Fibroblast of skin of right biceps (primary cell): ENCODE measurements at regions not wholly inside any gene's neighbourhood (a gene's known extent, or its start where the extent isn't known, plus 50 kb on each side); places are given as distances from the start of the nearest gene placed in this dataset.
"Not testable (repeated sequence)": the region's sequence is repeated elsewhere in the genome, so short reads cannot be mapped to it uniquely, and the experiment has no call there.

Experiments
- DNase-seq: peaks from one replicate; pipeline ENCODE4 v3.0.0-alpha.2; 2013

- DNase-seq, result not testable (repeated sequence)
Observed at GRCh38 chr3:15993660-15994059, 180.8 kb upstream of the GALNT15 start.

- DNase-seq, result not testable (repeated sequence)
Observed at GRCh38 chr3:15996496-15996895, 178.0 kb upstream of the GALNT15 start.

GRCh38 chr3:15997274-15997943, 177.1 kb upstream of the GALNT15 start:
- DNase-seq, result no peak

GRCh38 chr3:15998911-15999310, 175.6 kb upstream of the GALNT15 start:
- DNase-seq, result no peak

- DNase-seq, result no peak
Observed at GRCh38 chr3:16004812-16005211, 169.7 kb upstream of the GALNT15 start.

- peak; percentile 80 for DNase-seq
Observed at GRCh38 chr3:16011376-16011775, 163.1 kb upstream of the GALNT15 start.

- peak; percentile 88 for DNase-seq
Observed at GRCh38 chr3:16012086-16012485, 162.4 kb upstream of the GALNT15 start.

GRCh38 chr3:16013568-16013967, 160.9 kb upstream of the GALNT15 start:
- peak; percentile 65 for DNase-seq

GRCh38 chr3:16021801-16022200, 152.7 kb upstream of the GALNT15 start:
- not testable (repeated sequence) for DNase-seq

GRCh38 chr3:16023881-16024280, 150.6 kb upstream of the GALNT15 start:
- not testable (repeated sequence) for DNase-seq

GRCh38 chr3:16024548-16024947, 149.9 kb upstream of the GALNT15 start:
- no peak for DNase-seq

GRCh38 chr3:16026753-16027152, 147.7 kb upstream of the GALNT15 start:
- DNase-seq, result no peak

GRCh38 chr3:16028604-16029003, 145.9 kb upstream of the GALNT15 start:
- DNase-seq, result peak; percentile 94

- DNase-seq, result no peak
Observed at GRCh38 chr3:16030342-16030741, 144.1 kb upstream of the GALNT15 start.

- no peak for DNase-seq
Observed at GRCh38 chr3:16031434-16031833, 143.0 kb upstream of the GALNT15 start.

- peak; percentile 69 for DNase-seq
Observed at GRCh38 chr3:16033889-16034687, 140.4 kb upstream of the GALNT15 start.

GRCh38 chr3:16040991-16041390, 133.5 kb upstream of the GALNT15 start:
- DNase-seq, result no peak

- peak; percentile 82 for DNase-seq
Observed at GRCh38 chr3:16048435-16049318, 125.8 kb upstream of the GALNT15 start.

GRCh38 chr3:16050641-16051467, 123.6 kb upstream of the GALNT15 start:
- DNase-seq, result peak; percentile 58

GRCh38 chr3:16051691-16052090, 122.8 kb upstream of the GALNT15 start:
- peak; percentile 57 for DNase-seq

GRCh38 chr3:16052964-16053363, 121.5 kb upstream of the GALNT15 start:
- DNase-seq, result peak; percentile 36

- no peak for DNase-seq
Observed at GRCh38 chr3:16053794-16054193, 120.7 kb upstream of the GALNT15 start.
